ENCODE measurements at regions not wholly inside any gene's neighbourhood (a gene's known extent, or its start where the extent isn't known, plus 50 kb on each side); places are given as distances from the start of the nearest gene placed in this dataset.

- no peaks in the 10 kb centered on the region for H3K36me3 ChIP-seq (ENCODE audit: control insufficient read depth, low read depth, low read length)
- H3K4me1 ChIP-seq (ENCODE audit: control insufficient read depth, low read depth, low read length) = no peaks in the 10 kb centered on the region
- no peaks in the 10 kb centered on the region for H3K27me3 ChIP-seq (ENCODE audit: control insufficient read depth, insufficient read depth, low read length)
- H3K9me3 ChIP-seq (ENCODE audit: control insufficient read depth, low read depth, low read length) = no peaks in the 10 kb centered on the region
- H3K4me3 ChIP-seq (ENCODE audit: low read length) = no peak overlapping the region
- no peak overlapping the region for H3K27ac ChIP-seq (ENCODE audit: low read length)
- H3K9ac ChIP-seq (ENCODE audit: low read length) = no peak overlapping the region
Measured at GRCh38 chr7:51645702-51646298, 329.2 kb upstream of the COBL start.

- no peak overlapping the region for H3K27ac ChIP-seq (ENCODE audit: low read length)
- H3K4me1 ChIP-seq (ENCODE audit: control insufficient read depth, low read depth, low read length) = no peaks in the 10 kb centered on the region
- no peak overlapping the region for H3K9ac ChIP-seq (ENCODE audit: low read length)
- H3K36me3 ChIP-seq (ENCODE audit: control insufficient read depth, low read depth, low read length) = no peaks in the 10 kb centered on the region
- H3K9me3 ChIP-seq (ENCODE audit: control insufficient read depth, low read depth, low read length) = no peaks in the 10 kb centered on the region
- H3K4me3 ChIP-seq (ENCODE audit: low read length) = no peak overlapping the region
- no peaks in the 10 kb centered on the region for H3K27me3 ChIP-seq (ENCODE audit: control insufficient read depth, insufficient read depth, low read length)
Measured at GRCh38 chr7:51645255-51645654, 328.6 kb upstream of the COBL start.

GRCh38 chr7:51644216-51644615 is 327.6 kb upstream of the COBL start:
- H3K36me3 ChIP-seq (ENCODE audit: control insufficient read depth, low read depth, low read length) = no peaks in the 10 kb centered on the region
- H3K4me1 ChIP-seq (ENCODE audit: control insufficient read depth, low read depth, low read length) = no peaks in the 10 kb centered on the region
- H3K9ac ChIP-seq (ENCODE audit: low read length) = no peak overlapping the region
- no peak overlapping the region for H3K27ac ChIP-seq (ENCODE audit: low read length)
- no peaks in the 10 kb centered on the region for H3K9me3 ChIP-seq (ENCODE audit: control insufficient read depth, low read depth, low read length)
- H3K27me3 ChIP-seq (ENCODE audit: control insufficient read depth, insufficient read depth, low read length) = no peaks in the 10 kb centered on the region
- H3K4me3 ChIP-seq (ENCODE audit: low read length) = no peak overlapping the region

GRCh38 chr7:51640841-51641240 is 324.2 kb upstream of the COBL start:
- H3K4me1 ChIP-seq (ENCODE audit: control insufficient read depth, low read depth, low read length) = peaks cover 5% of the 10 kb centered on the region
- no peaks in the 10 kb centered on the region for H3K9me3 ChIP-seq (ENCODE audit: control insufficient read depth, low read depth, low read length)
- no peak overlapping the region for H3K4me3 ChIP-seq (ENCODE audit: low read length)
- no peak overlapping the region for H3K27ac ChIP-seq (ENCODE audit: low read length)
- H3K9ac ChIP-seq (ENCODE audit: low read length) = no peak overlapping the region
- H3K27me3 ChIP-seq (ENCODE audit: control insufficient read depth, insufficient read depth, low read length) = no peaks in the 10 kb centered on the region
- H3K36me3 ChIP-seq (ENCODE audit: control insufficient read depth, low read depth, low read length) = no peaks in the 10 kb centered on the region

GRCh38 chr7:51639661-51640334 is 323.2 kb upstream of the COBL start:
- H3K4me3 ChIP-seq (ENCODE audit: low read length) = no peak overlapping the region
- no peak overlapping the region for H3K9ac ChIP-seq (ENCODE audit: low read length)
- H3K4me1 ChIP-seq (ENCODE audit: control insufficient read depth, low read depth, low read length) = peaks cover 9% of the 10 kb centered on the region
- H3K36me3 ChIP-seq (ENCODE audit: control insufficient read depth, low read depth, low read length) = no peaks in the 10 kb centered on the region
- no peaks in the 10 kb centered on the region for H3K9me3 ChIP-seq (ENCODE audit: control insufficient read depth, low read depth, low read length)
- no peaks in the 10 kb centered on the region for H3K27me3 ChIP-seq (ENCODE audit: control insufficient read depth, insufficient read depth, low read length)
- H3K27ac ChIP-seq (ENCODE audit: low read length) = no peak overlapping the region

- H3K4me3 ChIP-seq (ENCODE audit: low read length) = no peak overlapping the region
- H3K36me3 ChIP-seq (ENCODE audit: control insufficient read depth, low read depth, low read length) = no peaks in the 10 kb centered on the region
- no peaks in the 10 kb centered on the region for H3K9me3 ChIP-seq (ENCODE audit: control insufficient read depth, low read depth, low read length)
- H3K27me3 ChIP-seq (ENCODE audit: control insufficient read depth, insufficient read depth, low read length) = no peaks in the 10 kb centered on the region
- H3K27ac ChIP-seq (ENCODE audit: low read length) = no peak overlapping the region
- H3K4me1 ChIP-seq (ENCODE audit: control insufficient read depth, low read depth, low read length) = peaks cover 9% of the 10 kb centered on the region
- H3K9ac ChIP-seq (ENCODE audit: low read length) = no peak overlapping the region
Measured at GRCh38 chr7:51636503-51636902, 319.9 kb upstream of the COBL start.

GRCh38 chr7:51635775-51636174 is 319.2 kb upstream of the COBL start:
- Histone ChIP-seq H3K27me3 (ENCODE audit: control insufficient read depth, insufficient read depth, low read length) (no peaks in the 10 kb centered on the region), H3K9me3 (ENCODE audit: control insufficient read depth, low read depth, low read length) (no peaks in the 10 kb centered on the region), H3K4me1 (ENCODE audit: control insufficient read depth, low read depth, low read length) (peaks cover 9% of the 10 kb centered on the region), H3K4me3 (ENCODE audit: low read length) (no peak overlapping the region), H3K36me3 (ENCODE audit: control insufficient read depth, low read depth, low read length) (no peaks in the 10 kb centered on the region), H3K27ac (ENCODE audit: low read length) (no peak overlapping the region), H3K9ac (ENCODE audit: low read length) (no peak overlapping the region)

- H3K9ac ChIP-seq (ENCODE audit: low read length) = no peak overlapping the region
- peaks cover 9% of the 10 kb centered on the region for H3K4me1 ChIP-seq (ENCODE audit: control insufficient read depth, low read depth, low read length)
- no peaks in the 10 kb centered on the region for H3K36me3 ChIP-seq (ENCODE audit: control insufficient read depth, low read depth, low read length)
- no peak overlapping the region for H3K4me3 ChIP-seq (ENCODE audit: low read length)
- H3K27me3 ChIP-seq (ENCODE audit: control insufficient read depth, insufficient read depth, low read length) = no peaks in the 10 kb centered on the region
- no peak overlapping the region for H3K27ac ChIP-seq (ENCODE audit: low read length)
- no peaks in the 10 kb centered on the region for H3K9me3 ChIP-seq (ENCODE audit: control insufficient read depth, low read depth, low read length)
Measured at GRCh38 chr7:51634538-51634937, 317.9 kb upstream of the COBL start.

DNA sequence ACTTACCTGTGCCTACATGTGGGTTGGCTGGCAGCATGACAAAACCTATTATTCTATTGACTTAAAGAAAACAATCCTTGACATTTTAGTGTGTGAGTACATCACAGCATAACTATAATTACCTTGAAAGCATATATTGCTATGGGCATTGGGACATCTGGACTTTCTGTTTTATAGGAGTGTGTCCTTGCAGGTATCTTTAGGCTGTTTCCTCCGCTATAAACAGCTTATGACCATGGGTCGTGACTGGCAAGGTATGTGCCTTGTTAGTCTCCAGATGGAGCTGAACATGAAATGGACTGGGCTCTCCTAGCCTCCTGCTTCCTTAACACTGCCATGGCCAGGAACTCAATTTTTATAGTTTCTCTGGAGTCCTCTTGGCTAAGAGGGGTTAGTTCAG is 317.4 kb upstream of the COBL start:
- Histone ChIP-seq H3K9ac (ENCODE audit: low read length) (no peak overlapping the region), H3K9me3 (ENCODE audit: control insufficient read depth, low read depth, low read length) (no peaks in the 10 kb centered on the region), H3K4me1 (ENCODE audit: control insufficient read depth, low read depth, low read length) (peaks cover 9% of the 10 kb centered on the region), H3K36me3 (ENCODE audit: control insufficient read depth, low read depth, low read length) (no peaks in the 10 kb centered on the region), H3K4me3 (ENCODE audit: low read length) (no peak overlapping the region), H3K27ac (ENCODE audit: low read length) (no peak overlapping the region), H3K27me3 (ENCODE audit: control insufficient read depth, insufficient read depth, low read length) (no peaks in the 10 kb centered on the region)

DNA sequence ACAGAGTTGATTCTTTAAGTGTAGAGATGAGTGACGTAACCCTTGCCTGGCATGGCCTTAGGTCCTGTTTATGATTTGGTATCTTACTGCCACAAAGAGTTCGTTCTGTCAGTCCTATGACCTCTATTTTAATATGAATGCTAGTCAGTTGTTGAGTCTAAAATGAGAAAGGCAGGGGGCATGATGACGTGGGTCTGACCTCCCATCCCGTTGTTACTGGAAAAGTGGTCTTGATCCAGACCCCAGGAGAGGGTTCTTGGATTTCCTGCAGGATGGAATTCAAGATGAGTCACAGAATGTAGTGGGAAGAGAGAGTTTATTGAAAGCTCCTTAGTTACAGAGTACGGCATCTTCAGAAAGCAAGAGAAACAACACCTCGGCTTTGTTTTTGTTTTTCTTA is 317.0 kb upstream of the COBL start:
- no peaks in the 10 kb centered on the region for H3K36me3 ChIP-seq (ENCODE audit: control insufficient read depth, low read depth, low read length)
- no peak overlapping the region for H3K4me3 ChIP-seq (ENCODE audit: low read length)
- H3K27me3 ChIP-seq (ENCODE audit: control insufficient read depth, insufficient read depth, low read length) = no peaks in the 10 kb centered on the region
- no peak overlapping the region for H3K27ac ChIP-seq (ENCODE audit: low read length)
- H3K9me3 ChIP-seq (ENCODE audit: control insufficient read depth, low read depth, low read length) = no peaks in the 10 kb centered on the region
- no peak overlapping the region for H3K9ac ChIP-seq (ENCODE audit: low read length)
- peaks cover 9% of the 10 kb centered on the region for H3K4me1 ChIP-seq (ENCODE audit: control insufficient read depth, low read depth, low read length)

DNA sequence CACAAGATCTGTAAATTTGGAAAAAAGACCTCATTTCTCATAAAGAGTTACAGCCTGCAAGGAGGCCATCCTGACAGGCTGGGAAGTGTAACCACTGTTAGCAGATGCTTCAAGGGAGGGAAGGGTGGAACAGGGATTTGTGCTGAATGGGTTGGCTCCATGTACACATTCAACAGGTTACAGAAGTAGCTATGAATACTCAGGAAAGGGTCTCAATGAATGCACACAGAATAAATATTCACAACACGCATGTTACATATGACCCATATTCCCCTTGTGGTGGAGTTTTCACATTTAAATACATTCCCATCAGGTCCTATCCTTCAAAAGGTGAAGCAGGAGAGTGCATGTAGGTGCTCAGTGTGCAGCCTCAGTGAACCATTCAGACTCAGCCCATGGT is 316.4 kb upstream of the COBL start:
- no peaks in the 10 kb centered on the region for H3K27me3 ChIP-seq (ENCODE audit: control insufficient read depth, insufficient read depth, low read length)
- no peak overlapping the region for H3K27ac ChIP-seq (ENCODE audit: low read length)
- H3K9ac ChIP-seq (ENCODE audit: low read length) = no peak overlapping the region
- peaks cover 9% of the 10 kb centered on the region for H3K4me1 ChIP-seq (ENCODE audit: control insufficient read depth, low read depth, low read length)
- H3K9me3 ChIP-seq (ENCODE audit: control insufficient read depth, low read depth, low read length) = no peaks in the 10 kb centered on the region
- H3K36me3 ChIP-seq (ENCODE audit: control insufficient read depth, low read depth, low read length) = no peaks in the 10 kb centered on the region
- no peak overlapping the region for H3K4me3 ChIP-seq (ENCODE audit: low read length)

GRCh38 chr7:51630933-51631332 is 314.3 kb upstream of the COBL start:
- Histone ChIP-seq H3K4me3 (ENCODE audit: low read length) (no peak overlapping the region), H3K36me3 (ENCODE audit: control insufficient read depth, low read depth, low read length) (no peaks in the 10 kb centered on the region), H3K27me3 (ENCODE audit: control insufficient read depth, insufficient read depth, low read length) (no peaks in the 10 kb centered on the region), H3K27ac (ENCODE audit: low read length) (no peak overlapping the region), H3K4me1 (ENCODE audit: control insufficient read depth, low read depth, low read length) (peaks cover 5% of the 10 kb centered on the region), H3K9me3 (ENCODE audit: control insufficient read depth, low read depth, low read length) (no peaks in the 10 kb centered on the region), H3K9ac (ENCODE audit: low read length) (no peak overlapping the region)

Data from iPS-18a (cell line).